ENCODE measurements at regions not wholly inside any gene's neighbourhood (a gene's known extent, or its start where the extent isn't known, plus 50 kb on each side); places are given as distances from the start of the nearest gene placed in this dataset.
A peak's percentile ranks its signal among the peaks of the same experiment; 100 is the strongest.

GRCh38 chr2:216320852-216321251, 51.4 kb downstream of the MARCHF4 start:
- no peak for DNase-seq (ENCODE audit: low read depth)

DNA sequence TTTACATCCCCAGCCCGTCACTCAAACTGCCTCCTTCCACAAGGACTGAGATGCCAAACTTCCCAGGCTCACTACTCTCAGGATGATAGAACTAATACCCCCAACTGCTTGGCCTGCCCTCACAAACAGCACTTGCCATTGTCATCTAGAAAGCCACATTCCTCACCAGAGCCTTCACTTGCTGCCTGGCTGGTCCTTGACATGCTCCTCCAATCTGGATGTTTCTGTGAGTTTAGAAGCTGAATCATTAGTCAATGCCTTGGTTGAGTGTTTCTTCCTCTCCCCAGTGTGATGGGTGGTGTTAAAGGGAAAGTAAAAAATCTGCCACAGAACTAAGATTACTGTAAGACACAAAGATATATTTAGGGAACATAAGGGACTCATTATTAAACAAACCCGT, 52.5 kb downstream of the MARCHF4 start:
- peak; percentile 27 for DNase-seq (ENCODE audit: low read depth)

GRCh38 chr2:216318521-216318874, 53.8 kb downstream of the MARCHF4 start:
- no peak for DNase-seq (ENCODE audit: low read depth)

GRCh38 chr2:216317831-216318520, 54.3 kb downstream of the MARCHF4 start:
- DNase-seq (ENCODE audit: low read depth): no peak

DNA sequence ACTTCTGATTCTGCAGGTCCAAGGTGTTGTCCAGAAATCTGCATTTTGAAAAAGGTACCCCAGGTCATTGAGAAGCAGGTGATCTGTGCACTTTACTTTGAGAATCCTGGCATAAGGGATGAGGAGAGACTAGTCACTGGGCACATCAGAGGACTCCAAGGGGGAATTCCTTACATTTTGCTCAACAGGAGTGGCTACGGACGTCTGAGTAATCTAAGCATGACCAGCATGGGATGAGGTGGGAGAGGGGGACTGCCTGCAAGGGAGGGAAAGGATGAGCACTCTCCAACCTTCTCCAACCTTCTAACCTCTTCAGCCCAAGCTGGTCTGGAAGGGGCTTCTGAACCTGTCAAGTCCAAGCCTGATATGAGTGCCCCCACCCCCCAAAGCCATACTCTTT, 55.5 kb downstream of the MARCHF4 start:
- no peak for DNase-seq (ENCODE audit: low read depth)

GRCh38 chr2:216315802-216316603, 56.3 kb downstream of the MARCHF4 start:
- peak; percentile 59 for DNase-seq (ENCODE audit: low read depth)

DNA sequence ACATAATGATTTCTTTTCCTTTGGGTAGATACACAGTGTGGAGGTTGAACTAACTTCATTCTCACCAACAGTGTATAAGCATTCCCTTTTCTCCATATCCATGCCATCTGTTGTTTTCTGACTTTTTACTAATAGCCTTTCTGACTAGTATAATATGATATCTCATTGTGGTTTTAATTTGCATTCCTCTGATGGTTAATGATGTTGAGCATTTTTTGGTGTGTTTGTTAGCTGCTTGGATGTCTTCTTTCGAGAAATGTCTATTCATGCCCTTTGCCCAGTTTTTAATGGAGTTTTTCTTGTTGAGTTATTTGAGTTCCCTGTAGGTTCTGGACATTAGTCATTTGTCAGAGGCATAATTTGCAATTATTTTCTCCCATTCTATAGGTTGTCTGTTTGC, 59.8 kb downstream of the MARCHF4 start:
- DNase-seq (ENCODE audit: low read depth): peak; percentile 47

GRCh38 chr2:216308576-216308975, 63.7 kb downstream of the MARCHF4 start:
- DNase-seq (ENCODE audit: low read depth): no peak

DNA sequence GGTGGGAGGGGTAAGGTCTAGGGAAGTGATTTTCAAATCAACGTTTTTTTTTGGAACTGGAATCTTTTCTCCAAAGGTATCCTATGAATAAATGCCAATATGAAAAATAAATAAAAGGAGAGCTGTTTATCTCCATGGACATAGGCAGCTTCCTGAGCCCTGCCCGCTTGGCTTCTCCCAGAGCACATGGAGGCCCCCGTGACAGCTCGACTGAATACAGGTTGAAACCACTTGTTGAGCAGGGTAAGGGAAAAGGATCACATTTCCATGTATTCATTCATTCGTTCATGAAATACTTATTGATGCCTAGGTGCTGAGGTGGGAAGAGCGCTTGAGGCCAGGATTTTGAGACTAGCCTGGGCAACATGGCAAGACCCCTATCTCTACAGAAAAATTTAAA, 64.8 kb downstream of the MARCHF4 start:
- DNase-seq (ENCODE audit: low read depth): no peak

GRCh38 chr2:216306868-216307267, 65.4 kb downstream of the MARCHF4 start:
- DNase-seq (ENCODE audit: low read depth): no peak

DNA sequence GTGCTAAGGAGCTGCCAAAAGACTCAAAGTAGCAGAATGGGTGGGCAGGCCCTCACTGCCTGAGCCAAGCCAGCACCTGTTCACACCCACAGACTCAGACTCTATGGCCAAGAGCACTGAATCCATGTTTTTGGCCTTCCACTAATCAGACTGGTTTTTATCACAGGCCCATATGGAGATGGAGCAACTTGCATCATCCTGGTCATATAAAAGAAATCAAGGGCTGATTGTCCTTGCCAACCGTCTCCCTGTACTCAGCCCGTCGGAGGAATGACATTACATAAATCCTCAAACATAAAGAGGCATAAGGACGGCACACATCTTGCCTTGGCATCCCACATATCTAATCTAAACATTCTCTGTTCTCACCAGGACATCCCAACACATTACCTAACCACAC, 66.7 kb downstream of the MARCHF4 start:
- DNase-seq (ENCODE audit: low read depth): no peak

DNA sequence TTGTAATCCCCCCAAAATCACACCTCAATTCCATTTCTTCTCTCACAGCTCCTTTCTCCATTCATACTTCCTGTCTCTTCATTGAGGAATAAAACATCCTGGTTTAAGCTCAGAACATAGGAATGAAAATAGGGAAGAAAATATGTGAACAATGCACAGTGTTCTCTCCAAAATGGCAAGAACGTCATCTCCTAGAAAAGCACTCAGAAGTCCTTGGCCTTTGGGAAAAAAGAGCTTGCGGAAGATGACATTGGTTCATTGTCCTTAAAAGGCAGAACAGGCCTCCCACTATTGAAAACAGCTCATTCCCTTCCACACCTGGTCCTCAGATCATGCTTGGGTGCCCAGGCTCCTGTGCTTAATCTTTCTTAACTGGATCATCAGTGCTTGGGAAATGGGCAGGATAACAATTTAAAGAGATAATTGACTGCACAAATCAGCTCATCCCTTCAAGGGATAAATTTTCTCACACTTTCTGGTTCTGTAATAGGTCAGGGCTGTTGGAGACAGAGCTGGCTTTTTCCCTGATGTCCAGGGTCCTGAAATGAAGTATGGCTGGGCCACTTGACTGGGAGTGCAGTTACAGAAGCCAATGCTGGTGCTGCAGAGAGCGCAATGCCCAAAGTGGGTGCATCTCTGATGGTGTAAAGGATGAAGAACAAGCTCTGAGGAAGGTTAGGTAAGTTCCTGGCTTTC, 69.2 kb downstream of the MARCHF4 start:
- peak; percentile 59 for DNase-seq (ENCODE audit: low read depth)

DNA sequence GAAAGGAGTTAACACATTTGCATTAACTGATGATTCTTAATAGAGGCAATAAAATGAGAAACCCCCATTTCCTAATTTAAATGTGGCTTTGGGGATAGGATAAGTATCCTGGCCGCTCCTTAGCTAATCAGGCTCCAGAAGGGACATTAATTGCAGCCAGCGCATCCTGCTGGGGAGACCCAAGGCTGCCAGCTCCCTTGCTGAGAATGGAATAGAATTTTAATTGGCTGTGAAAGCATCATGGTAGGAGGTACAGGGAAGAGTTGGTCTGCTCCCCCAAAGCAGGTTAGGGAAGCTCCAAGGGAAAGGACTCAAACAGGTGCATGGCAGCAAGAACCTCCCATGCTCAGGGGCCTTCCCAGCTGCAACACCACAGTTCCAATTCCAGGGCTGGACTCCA, 71.4 kb downstream of the MARCHF4 start:
- no peak for DNase-seq (ENCODE audit: low read depth)

DNA sequence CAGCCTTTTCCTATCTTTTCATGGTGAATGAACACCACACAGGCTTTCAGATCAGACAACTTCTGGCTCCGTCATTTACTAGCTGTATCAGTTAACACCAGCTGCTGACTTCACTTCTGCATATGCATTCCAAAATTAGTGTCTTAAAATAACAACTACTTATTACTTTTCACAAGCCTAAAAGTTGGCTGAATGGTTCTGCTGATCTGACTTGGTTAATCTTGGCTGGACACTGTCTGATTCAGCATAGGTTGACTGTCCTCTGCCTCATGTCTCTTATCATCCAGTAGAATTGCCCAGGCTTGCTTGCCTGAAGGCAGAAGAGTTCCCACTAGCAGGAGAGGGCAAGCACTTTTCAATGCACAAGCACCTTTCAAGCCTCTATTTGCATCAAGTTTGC, 72.7 kb downstream of the MARCHF4 start:
- DNase-seq (ENCODE audit: low read depth): peak; percentile 20

DNA sequence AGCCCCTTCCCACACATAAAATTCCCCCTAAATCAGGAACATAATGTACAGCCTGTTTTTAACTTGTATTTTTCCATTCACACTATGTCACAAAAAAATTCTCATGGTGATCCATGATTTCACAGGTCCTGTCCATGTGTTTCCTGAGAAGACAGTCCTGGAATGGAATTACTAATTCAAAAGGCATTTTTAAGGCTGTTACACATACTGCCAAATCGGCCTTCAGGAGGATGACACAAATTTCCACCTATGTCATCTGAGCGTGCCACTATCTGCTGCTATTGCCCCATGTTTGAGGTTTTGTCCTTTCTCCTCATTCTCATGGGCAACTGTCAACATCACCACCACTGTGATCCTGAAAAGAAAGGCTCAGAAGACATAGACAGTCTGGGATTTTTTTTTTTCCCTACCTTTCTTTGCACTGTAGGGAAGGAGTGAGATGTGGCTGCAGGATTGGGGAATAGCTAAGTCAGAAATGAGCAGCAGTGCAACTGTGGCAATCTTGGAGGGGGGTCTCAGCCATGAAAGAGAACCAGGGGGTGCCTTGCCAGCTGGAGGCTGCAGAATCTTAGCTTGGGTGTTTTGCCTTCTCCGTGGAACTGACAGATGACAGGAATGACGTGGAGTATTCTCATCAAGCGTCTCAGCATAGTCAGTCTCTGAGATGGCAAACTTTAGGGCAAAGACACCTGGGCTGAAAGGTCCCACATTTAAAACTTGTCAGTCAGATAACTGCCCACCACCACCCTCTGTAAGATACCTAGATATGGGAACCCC, 73.4 kb downstream of the MARCHF4 start:
- peak; percentile 62 for DNase-seq (ENCODE audit: low read depth)

- no peak for DNase-seq (ENCODE audit: low read depth)
These were observed 75.4 kb downstream of the MARCHF4 start for GRCh38 chr2:216296856-216297255.

- peak; percentile 46 for DNase-seq (ENCODE audit: low read depth)
These were observed 78.0 kb downstream of the MARCHF4 start for GRCh38 chr2:216294305-216294704.

DNA sequence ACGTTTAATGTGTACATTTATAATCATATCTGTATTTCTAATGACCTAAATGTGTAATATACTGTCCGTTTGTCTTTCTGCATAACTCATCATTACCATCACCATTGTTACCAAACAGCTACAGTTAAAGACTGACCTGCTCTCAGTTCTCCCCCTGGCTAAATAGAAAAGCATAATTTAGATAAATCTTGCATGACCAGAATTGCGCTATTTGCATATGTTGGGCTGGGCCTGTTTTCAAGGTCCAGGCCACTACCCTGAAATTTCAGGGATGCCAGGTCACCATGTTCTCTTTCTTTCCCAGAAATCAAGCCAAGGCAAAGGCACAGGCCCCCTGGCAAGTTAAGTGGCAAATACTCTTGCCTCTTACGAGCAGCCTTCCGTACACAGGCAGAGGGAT, 78.4 kb downstream of the MARCHF4 start:
- DNase-seq (ENCODE audit: low read depth): no peak

DNA sequence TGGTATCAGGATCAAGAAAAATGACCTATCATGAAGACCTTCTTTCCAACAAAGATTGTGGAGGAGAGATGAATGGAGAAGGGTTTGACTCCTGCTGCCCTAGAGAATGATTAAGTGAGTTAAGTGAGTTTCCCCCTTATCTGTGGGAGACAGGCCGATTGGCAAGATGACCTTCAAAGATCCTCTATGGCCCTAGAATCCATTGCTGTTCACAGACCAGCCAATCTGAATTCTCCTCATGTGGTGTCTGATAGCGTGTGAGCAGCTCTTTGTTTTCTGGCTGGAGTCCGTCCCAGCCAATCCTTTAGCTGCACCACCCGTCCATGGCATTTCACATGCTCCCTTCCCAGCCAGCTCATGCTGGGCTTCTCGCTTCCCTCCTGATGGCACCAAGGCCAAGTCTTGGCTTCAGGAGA, 79.4 kb downstream of the MARCHF4 start:
- peak; percentile 63 for DNase-seq (ENCODE audit: low read depth)

DNA sequence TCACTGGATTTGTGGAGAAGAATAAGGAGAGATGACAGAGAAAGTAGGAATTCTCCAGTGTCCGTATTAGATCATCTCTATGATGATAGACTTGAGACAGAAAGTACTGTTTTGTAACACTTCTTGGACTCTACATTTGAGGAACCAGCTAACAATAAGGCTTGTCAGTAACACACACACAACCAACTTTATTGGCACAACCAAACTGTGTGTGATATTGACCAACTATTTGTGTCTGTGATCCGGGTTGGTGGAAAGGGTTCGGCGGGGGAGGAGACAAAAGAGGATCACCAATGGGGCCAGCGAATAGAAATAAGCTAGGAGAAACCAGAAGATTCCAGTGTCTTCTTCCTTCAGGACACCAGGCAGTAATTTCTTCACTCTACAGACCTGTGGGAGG, 79.8 kb downstream of the MARCHF4 start:
- no peak for DNase-seq (ENCODE audit: low read depth)

DNA sequence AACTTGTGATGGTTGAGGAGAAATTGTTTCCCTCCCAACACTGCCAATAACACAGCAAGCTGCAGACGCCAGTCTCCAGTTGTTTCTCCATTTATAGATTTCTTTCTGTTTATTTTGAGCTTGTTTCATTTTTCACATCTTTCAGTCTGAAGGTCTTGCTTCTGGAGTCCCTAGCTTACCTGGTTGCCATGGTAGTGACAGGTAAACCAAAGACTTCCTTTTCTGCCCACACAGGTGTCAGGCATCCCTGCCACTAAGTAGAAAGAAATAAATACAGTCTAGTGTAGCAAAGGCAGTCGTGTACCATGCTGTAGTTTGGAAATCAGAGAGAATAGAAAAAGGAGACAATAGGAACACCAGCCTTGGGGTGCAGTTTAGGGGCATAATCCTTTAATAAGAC, 82.8 kb downstream of the MARCHF4 start:
- DNase-seq (ENCODE audit: low read depth): no peak

DNA sequence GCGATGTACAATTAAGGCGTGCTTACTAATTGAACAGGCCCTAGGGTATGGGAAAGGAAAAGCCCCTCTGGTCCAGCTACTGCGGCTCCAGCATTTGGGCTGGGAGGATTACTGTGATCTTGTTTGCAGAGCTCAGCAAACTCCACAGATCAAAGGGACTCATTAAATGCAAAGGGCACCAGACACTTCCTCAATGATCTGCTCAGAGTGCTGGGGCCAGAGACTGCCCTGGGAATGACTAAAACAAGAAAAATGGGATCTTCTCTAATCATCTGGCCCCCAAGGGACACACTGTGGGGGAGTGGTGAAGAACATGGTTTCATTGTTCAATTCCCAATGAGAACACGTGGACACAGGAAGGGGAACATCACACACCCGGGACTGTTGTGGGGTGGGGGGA, 85.0 kb downstream of the MARCHF4 start:
- DNase-seq (ENCODE audit: low read depth): peak; percentile 38
